Body of pancreas (tissue), 4 donors: ENCODE measurements at regions not wholly inside any gene's neighbourhood (a gene's known extent, or its start where the extent isn't known, plus 50 kb on each side); places are given as distances from the start of the nearest gene placed in this dataset.

Source experiments
- CTCF ChIP-seq, 7 experiments: fragments of 450-650 bp in 4 of 7; fragments of 200-600 bp in 3 of 7; sonication (generic) in 3 of 7; IDR thresholded peaks; one replicate each; pipeline ENCODE4 v1.5.1; 2016 to 2019; ENCODE audit warnings: antibody characterized with exemption in 7 of 7
- POLR2A ChIP-seq, 3 donors: fragments of 450-650 bp; IDR thresholded peaks; one replicate each; pipeline ENCODE4 v1.6.1; 2016; ENCODE audit warnings: antibody characterized with exemption in 3 of 3, mild to moderate bottlenecking in 2 of 3

- no peak for TF ChIP-seq CTCF (IDR thresholded peaks at IDR 0.05)
- no peak for TF ChIP-seq POLR2A (IDR thresholded peaks at IDR 0.05)
Observed at GRCh38 chr1:114315631-114316030, 162.0 kb upstream of the SYT6 start.
